Epidermal melanocyte (primary cell): ENCODE measurements at regions not wholly inside any gene's neighbourhood (a gene's known extent, or its start where the extent isn't known, plus 50 kb on each side); places are given as distances from the start of the nearest gene placed in this dataset.
"Not testable (repeated sequence)": the region's sequence is repeated elsewhere in the genome, so short reads cannot be mapped to it uniquely, and the experiment has no call there.

Experiments used
- DNase-seq: peaks from one replicate; pipeline ENCODE4 v3.0.0; 2011; ENCODE audit warnings: low spot score; ENCODE audit not compliant: insufficient read length

GRCh38 chr2:132272713-132273112 lies 111.0 kb upstream of the ANKRD30BL start:
- DNase-seq: no peak

DNA sequence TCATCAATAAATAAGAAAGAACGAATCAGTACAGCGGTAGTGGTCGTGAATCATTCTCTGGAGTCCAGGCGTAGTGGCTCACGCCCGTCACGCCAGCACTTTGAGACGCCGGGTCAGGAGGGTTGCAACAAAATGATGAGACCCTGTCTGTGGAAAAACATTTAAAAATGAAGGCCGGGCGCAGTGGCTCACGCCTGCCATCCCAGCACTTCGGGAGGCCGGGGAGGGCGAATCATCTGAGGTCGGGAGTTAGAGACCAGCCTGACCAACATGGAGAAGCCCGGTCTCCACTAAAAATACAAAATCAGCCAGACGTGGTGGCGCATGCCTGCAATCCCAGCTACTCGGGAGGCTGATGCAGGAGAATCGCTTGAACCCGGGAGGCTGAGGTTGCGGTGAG lies 111.8 kb upstream of the ANKRD30BL start:
- not testable (repeated sequence) for DNase-seq

DNA sequence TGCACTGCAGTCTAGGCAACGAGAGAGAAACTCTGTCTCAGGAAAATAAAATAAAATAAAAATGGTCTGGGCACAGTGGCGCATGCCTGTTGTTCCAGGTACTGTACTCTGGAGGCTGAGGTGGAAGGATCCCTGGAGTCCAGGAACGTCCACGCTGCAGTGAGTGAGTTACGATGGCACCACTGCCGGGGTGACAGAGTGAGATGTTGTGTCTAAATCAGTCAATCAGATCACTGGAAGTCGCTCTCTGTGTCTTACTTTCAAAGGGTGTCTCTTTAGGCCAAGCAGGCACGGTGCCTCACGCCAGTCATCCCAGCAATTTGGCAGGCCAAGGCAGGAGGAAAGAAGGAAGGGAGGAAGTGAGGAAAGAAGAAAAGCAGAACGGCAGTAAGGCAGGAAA lies 112.2 kb upstream of the ANKRD30BL start:
- no peak for DNase-seq

DNA sequence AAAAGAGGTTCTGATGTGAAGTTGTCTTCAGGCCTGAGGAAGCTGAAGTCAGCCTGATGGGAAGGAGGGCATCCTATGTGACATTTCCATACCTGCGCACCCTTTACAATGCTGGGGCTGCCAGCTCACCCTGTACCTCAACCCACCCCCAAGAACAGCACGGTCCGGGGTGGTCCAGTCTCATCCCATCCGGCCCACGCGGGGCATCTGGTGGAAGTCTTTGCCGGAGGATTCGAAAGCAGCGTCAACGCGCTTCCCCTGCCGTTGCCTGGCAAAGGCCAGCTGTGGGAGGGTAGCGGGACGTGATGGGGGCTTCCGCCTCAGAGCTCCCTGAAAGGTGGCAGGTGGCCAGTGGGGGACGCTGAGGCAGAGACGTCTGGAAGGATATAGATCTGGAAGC lies 113.6 kb upstream of the ANKRD30BL start:
- no peak for DNase-seq

GRCh38 chr2:132276571-132276981 lies 114.8 kb upstream of the ANKRD30BL start:
- DNase-seq: no peak

GRCh38 chr2:132278267-132278666 lies 116.5 kb upstream of the ANKRD30BL start:
- no peak for DNase-seq

DNA sequence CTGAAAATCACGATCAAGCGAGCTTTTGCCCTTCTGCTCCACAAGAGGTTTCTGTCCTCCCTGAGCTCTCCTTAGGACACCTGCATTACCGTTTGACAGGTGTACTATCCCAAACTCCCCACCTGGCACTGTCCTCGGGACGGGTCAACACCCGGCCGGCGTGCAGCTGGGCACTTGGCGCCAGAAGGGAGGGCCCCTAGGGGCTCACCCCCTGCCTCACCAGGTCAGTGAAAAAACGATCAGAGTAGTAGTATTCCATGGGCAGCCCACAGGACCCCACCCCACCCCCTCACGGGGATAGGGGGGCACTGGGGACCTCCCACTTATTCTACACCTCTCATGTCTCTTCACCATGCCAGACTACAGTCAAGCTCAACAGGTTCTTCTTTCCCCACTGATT lies 117.6 kb upstream of the ANKRD30BL start:
- DNase-seq: no peak

- no peak for DNase-seq
Observed at GRCh38 chr2:132279930-132280615, 118.3 kb upstream of the ANKRD30BL start.

DNA sequence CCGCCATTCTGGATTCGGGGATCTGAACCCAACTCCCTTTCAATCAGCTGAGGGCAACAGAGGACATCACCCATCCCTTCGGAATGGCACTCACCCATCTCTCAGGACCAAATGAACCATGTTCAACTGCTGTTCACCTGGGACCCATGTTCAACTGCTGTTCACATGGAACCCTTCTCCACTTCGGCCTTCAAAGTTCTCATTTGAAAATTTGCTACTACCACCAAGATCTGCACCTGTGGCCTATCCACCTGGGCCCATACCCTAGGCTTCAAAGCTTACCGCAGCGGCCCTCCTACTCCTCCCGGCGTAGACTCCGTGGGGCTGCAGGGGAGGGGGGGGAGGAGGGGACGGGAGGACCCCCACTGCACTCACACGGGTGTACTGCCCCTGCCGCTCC lies 119.2 kb upstream of the ANKRD30BL start:
- no peak for DNase-seq

- not testable (repeated sequence) for DNase-seq
Observed at GRCh38 chr2:132282104-132282503, 120.4 kb upstream of the ANKRD30BL start.

DNA sequence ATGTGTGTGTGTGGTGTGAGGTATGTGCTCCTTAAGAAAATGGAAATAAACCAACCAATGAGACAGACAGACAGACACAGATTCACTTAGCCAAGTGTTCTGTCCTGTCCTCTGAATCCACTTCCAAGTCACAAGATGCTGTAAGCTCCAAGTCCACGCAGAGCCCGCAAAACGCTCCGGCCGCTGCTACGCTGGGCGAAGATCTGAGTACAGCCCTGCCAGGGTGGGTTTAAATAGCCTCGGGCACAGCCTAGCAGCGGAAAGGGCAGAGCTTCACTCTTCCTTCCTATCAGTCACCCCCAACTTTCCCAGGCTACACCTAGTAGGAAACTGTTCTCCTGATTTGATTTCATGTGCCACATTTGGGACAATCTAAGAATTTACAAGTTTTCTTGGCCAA lies 121.2 kb upstream of the ANKRD30BL start:
- DNase-seq: no peak

DNA sequence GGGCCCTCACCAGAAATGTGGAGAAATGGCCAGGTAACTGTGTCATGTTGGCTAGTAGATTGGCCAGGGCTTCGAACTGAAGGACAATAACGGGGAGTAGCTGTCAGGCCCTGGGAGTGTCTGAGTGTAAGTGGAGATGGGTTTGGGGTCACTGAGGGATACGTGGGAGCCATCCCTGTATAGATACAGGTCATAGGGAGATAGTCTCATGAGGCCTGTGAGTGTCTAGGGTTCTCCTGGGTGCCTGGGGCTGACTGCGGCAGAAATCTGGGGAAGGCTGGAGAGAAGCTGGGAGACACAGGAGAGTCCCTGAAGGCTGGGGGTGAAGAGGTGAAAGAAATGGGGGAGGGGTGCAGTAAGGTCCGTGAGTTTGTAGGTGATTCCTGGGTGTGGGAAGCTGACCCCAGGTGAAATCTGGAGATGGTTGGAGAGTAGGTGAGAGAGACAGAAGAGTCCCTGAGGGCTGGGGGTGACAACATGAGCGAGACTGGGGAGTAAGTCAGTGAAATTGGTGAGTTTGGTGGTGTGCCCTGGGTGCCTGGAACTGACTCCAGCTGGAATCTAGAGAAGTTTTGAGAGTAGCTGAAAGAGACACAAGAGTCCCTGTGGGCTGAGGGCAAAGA lies 124.6 kb upstream of the ANKRD30BL start:
- not testable (repeated sequence) for DNase-seq

DNA sequence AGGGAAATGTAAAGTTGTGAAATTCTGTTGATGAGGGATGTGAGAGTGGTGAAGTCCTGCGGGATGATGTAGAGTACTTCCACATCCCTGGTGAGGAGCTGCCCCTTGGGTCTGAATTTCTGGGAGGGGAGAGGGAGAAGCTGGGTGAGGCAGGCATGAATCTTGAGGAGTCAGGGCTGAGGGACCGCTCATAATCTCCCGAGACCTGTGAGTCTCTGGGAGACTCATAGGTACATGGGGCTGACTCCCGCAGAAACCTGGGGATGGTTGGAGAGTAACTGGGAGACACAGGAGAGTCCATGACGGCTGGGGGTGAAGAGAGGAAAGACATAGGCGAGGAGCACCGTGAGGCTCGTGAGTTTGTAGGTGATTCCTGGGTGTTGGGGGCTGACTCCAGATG lies 126.2 kb upstream of the ANKRD30BL start:
- not testable (repeated sequence) for DNase-seq

DNA sequence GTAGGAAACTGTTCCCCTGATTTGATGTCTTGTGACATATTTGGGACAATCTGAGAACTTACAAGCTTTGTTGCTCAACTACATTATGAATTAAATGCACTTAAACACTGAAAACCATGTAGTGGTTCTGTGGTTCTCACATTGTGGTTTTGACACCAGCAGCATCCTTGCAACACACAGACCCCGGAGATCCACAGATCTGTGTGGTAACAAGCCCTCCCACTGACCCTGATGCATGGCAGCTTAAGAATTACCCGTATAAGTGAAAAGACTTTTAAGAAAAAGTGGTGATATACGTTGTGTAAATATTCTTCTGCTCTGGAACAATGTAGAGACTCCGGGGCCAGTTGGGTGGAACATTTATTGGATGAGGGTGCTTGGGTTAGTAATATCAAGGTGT lies 127.4 kb upstream of the ANKRD30BL start:
- DNase-seq: not testable (repeated sequence)

- DNase-seq: not testable (repeated sequence)
Observed at GRCh38 chr2:132289812-132290211, 126.8 kb upstream of the GPR39 start.

DNA sequence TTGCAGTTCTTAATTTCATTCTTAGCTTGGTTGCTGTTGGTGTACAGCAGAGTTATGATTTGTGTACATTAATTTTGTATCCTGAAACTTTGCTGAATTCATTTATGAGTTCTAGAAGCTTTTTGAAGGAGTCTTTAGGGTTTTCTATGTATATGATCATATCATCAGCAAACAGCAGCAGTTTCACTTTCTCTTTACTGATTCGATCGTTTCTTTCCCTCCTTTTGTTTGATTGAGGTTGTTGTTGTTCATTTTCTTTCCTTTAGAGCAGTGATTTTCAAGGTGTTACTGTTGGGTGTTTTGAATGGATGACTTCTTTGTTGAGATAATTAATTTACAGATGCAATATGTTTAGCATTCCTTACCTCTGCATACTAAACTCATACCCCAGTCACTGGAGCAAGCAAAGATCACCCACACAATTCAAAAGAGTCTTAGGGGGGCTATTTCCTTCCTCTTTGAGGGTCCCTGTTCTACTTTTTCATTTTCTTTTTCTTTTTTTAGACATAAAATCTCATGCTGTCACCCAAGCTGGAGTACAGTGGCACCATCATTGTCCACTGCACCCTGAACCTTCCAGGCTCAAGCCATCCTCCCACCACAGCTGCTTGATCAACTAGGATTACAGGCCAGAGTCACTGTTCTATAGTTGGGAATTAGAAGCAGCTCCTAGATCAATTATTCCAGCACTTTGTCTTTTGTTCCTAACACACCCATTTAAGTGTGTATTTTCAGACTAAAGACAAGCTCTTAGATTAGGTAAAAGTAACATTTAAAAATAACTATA lies 115.8 kb upstream of the GPR39 start:
- DNase-seq: not testable (repeated sequence)

DNA sequence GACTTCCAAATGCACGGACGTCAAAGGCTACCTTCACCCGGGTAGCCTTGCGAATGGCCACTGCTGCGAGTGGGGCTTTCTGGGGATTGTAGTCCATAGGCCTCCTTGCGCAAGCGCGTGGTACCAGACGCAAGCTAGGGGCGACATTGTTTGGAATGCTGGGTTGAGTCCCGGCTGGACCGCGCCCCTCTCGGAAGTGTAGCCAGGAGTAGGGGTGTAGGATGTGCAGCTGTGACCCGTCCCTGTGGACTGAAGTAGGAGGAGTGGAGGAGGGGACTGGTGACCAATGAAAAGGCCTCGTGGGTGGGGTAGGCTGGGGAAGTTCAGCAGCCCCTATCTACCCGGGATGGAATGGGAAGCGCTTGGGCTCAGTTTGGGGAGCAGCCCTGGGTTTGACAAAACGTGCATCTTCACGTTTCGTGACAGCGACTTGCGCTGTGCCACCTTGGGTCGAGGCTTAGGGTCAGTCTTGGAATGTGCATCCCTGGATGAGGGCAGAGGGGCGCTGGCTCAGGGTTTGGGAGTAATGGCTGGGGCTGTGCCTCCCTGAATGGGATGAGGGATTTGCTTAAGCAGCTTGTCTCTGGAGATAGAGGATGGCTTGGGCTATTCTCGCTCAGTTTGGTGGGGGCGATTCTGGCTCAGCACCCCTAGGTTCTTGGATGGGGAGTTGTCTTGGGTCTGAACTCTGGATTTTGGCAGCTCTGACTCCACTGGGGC lies 111.8 kb upstream of the GPR39 start:
- peak; percentile 22 for DNase-seq

- not testable (repeated sequence) for DNase-seq
Observed at GRCh38 chr2:132307613-132308198, 108.9 kb upstream of the GPR39 start.

GRCh38 chr2:132309203-132309602 lies 107.4 kb upstream of the GPR39 start:
- DNase-seq: not testable (repeated sequence)

DNA sequence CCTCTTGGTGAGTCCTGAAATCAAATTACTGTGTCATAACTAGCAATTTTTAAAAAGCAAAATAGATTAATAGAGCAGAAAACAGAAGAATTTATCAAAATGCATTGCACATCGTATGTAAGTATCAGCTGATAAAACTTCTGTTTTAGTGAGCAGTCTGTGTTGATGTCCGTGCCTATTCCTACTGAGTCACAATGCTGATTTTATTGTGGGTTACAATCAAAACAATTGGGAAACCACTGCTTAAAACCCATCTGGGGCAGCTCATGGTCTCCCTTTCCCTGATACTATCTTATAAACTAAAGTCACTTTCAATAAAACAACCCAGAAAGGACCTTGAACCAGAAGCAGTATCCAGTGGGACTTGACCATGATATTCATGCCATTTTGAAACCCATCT lies 101.1 kb upstream of the GPR39 start:
- not testable (repeated sequence) for DNase-seq

- DNase-seq: not testable (repeated sequence)
Observed at GRCh38 chr2:132317026-132317680, 99.5 kb upstream of the GPR39 start.
